Retinal pigment epithelial cell (primary cell): ENCODE measurements at regions not wholly inside any gene's neighbourhood (a gene's known extent, or its start where the extent isn't known, plus 50 kb on each side); places are given as distances from the start of the nearest gene placed in this dataset.
"Not testable (repeated sequence)": the region's sequence is repeated elsewhere in the genome, so short reads cannot be mapped to it uniquely, and the experiment has no call there.

Experiments
- DNase-seq: peaks from one replicate; pipeline ENCODE4 v3.0.0-alpha.2; 2010; ENCODE audit warnings: low read depth
- H3K4me3 ChIP-seq: 2 replicates; pipeline ENCODE4 v1.5.1; 2011; ENCODE audit warnings: mild to moderate bottlenecking, low read length, control low read depth, moderate library complexity
- CTCF ChIP-seq: conservative IDR thresholded peaks from 2 replicates; pipeline ENCODE4 v1.5.1; 2011; ENCODE audit warnings: low read depth, low read length, control low read depth, inconsistent platforms

- no peak for DNase-seq
- no peak overlapping the region for H3K4me3 ChIP-seq
- no peak for TF ChIP-seq CTCF
Observed at GRCh38 chr10:100642295-100642994, 102.9 kb upstream of the PAX2 start.

- no peak overlapping the region for H3K4me3 ChIP-seq
- no peak for DNase-seq
- TF ChIP-seq CTCF = no peak
Observed at GRCh38 chr10:100645091-100645490, 100.3 kb upstream of the PAX2 start.

GRCh38 chr10:100645613-100646392, 99.6 kb upstream of the PAX2 start:
- TF ChIP-seq CTCF = no peak
- no peak for DNase-seq
- no peak overlapping the region for H3K4me3 ChIP-seq

GRCh38 chr10:100647928-100648327, 97.5 kb upstream of the PAX2 start:
- no peak for DNase-seq
- no peak overlapping the region for H3K4me3 ChIP-seq
- no peak for TF ChIP-seq CTCF

GRCh38 chr10:100650693-100651092, 94.7 kb upstream of the PAX2 start:
- no peak for DNase-seq
- H3K4me3 ChIP-seq = no peak overlapping the region
- no peak for TF ChIP-seq CTCF

- not testable (repeated sequence) for H3K4me3 ChIP-seq, DNase-seq
Observed at GRCh38 chr10:100651099-100651498, 94.3 kb upstream of the PAX2 start.

GRCh38 chr10:100651916-100652315, 93.5 kb upstream of the PAX2 start:
- DNase-seq = no peak
- TF ChIP-seq CTCF = no peak
- H3K4me3 ChIP-seq = no peak overlapping the region
